Endothelial cell (in vitro differentiated cells): ENCODE measurements at regions not wholly inside any gene's neighbourhood (a gene's known extent, or its start where the extent isn't known, plus 50 kb on each side); places are given as distances from the start of the nearest gene placed in this dataset.

Experiments used
- DNase-seq: peaks from one replicate; pipeline ENCODE4 v3.0.0; 2021; ENCODE audit warnings: low spot score
- H3K27ac Mint-ChIP-seq: one replicate; pipeline ENCODE4 v1.8.0; 2021; ENCODE audit warnings: mixed read lengths, inconsistent platforms; ENCODE audit not compliant: unreplicated experiment
- H3K27me3 Mint-ChIP-seq: one replicate; pipeline ENCODE4 v1.8.0; 2021; ENCODE audit warnings: mild to moderate bottlenecking, moderate library complexity, mixed read lengths, inconsistent platforms; ENCODE audit not compliant: unreplicated experiment
- H3K36me3 Mint-ChIP-seq: one replicate; pipeline ENCODE4 v1.8.0; 2021; ENCODE audit warnings: mild to moderate bottlenecking, low read depth, mixed read lengths, inconsistent platforms; ENCODE audit not compliant: unreplicated experiment
- H3K4me1 Mint-ChIP-seq: one replicate; pipeline ENCODE4 v1.8.0; 2021; ENCODE audit warnings: mild to moderate bottlenecking, mixed read lengths, inconsistent platforms; ENCODE audit not compliant: unreplicated experiment
- H3K4me3 Mint-ChIP-seq: one replicate; pipeline ENCODE4 v1.8.0; 2021; ENCODE audit warnings: mild to moderate bottlenecking, mixed read lengths, inconsistent platforms; ENCODE audit not compliant: unreplicated experiment
- H3K9me3 Mint-ChIP-seq: one replicate; pipeline ENCODE4 v1.8.0; 2021; ENCODE audit warnings: mixed read lengths, inconsistent platforms; ENCODE audit not compliant: unreplicated experiment
- TF ChIP-seq, protein P1 (sequence below): fragments of 200-600 bp; sonication (generic); IDR thresholded peaks from one replicate; pipeline ENCODE4 v1.5.0; 2021; ENCODE audit warnings: antibody characterized with exemption; ENCODE audit not compliant: unreplicated experiment

DNA sequence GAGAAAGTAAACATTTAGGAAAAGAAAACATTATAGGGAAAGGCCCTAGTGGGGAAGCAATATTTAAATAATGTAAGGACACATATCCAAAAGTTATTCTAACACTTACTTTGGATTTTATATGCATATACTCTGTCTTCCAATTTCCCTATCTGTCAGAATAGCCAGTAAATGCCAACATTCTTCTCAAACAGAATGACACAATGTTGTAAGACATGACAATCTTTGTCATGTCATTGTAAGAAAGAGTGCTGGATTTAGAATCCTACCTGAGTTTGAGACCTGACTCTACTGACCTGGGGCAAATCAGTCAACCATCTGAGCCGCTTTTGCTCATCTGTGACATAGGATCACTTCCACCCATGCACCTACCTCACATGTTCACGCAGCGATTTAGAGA, 198.3 kb downstream of the PHLDA1 start:
- Mint-ChIP-seq H3K4me3 (no peak overlapping the region), H3K27me3 (no peaks in the 10 kb centered on the region), H3K4me1 (peaks cover 12% of the 10 kb centered on the region), H3K36me3 (no peaks in the 10 kb centered on the region), H3K9me3 (no peaks in the 10 kb centered on the region), H3K27ac (no peak overlapping the region)
- TF ChIP-seq, protein P1, sequence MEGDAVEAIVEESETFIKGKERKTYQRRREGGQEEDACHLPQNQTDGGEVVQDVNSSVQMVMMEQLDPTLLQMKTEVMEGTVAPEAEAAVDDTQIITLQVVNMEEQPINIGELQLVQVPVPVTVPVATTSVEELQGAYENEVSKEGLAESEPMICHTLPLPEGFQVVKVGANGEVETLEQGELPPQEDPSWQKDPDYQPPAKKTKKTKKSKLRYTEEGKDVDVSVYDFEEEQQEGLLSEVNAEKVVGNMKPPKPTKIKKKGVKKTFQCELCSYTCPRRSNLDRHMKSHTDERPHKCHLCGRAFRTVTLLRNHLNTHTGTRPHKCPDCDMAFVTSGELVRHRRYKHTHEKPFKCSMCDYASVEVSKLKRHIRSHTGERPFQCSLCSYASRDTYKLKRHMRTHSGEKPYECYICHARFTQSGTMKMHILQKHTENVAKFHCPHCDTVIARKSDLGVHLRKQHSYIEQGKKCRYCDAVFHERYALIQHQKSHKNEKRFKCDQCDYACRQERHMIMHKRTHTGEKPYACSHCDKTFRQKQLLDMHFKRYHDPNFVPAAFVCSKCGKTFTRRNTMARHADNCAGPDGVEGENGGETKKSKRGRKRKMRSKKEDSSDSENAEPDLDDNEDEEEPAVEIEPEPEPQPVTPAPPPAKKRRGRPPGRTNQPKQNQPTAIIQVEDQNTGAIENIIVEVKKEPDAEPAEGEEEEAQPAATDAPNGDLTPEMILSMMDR, result no peak
- no peak for DNase-seq

- TF ChIP-seq, protein P1, result no peak
- Mint-ChIP-seq H3K4me3 (no peak overlapping the region), H3K27ac (no peak overlapping the region), H3K9me3 (no peaks in the 10 kb centered on the region), H3K27me3 (no peaks in the 10 kb centered on the region), H3K36me3 (no peaks in the 10 kb centered on the region), H3K4me1 (peaks cover 12% of the 10 kb centered on the region)
- DNase-seq, result no peak
Measured at GRCh38 chr12:75831402-75831801, 200.2 kb downstream of the PHLDA1 start.

- H3K4me3 Mint-ChIP-seq, result no peak overlapping the region
- H3K4me1 Mint-ChIP-seq, result peaks cover 2% of the 10 kb centered on the region
- H3K27me3 Mint-ChIP-seq, result no peaks in the 10 kb centered on the region
- H3K36me3 Mint-ChIP-seq, result no peaks in the 10 kb centered on the region
- TF ChIP-seq, protein P1, result no peak
- DNase-seq, result no peak
- H3K9me3 Mint-ChIP-seq, result no peaks in the 10 kb centered on the region
- H3K27ac Mint-ChIP-seq, result no peak overlapping the region
Measured at GRCh38 chr12:75827061-75827460, 204.5 kb downstream of the PHLDA1 start.

GRCh38 chr12:75825686-75826085, 205.9 kb downstream of the PHLDA1 start:
- Mint-ChIP-seq H3K9me3 (no peaks in the 10 kb centered on the region), H3K27me3 (no peaks in the 10 kb centered on the region), H3K36me3 (no peaks in the 10 kb centered on the region), H3K27ac (no peak overlapping the region), H3K4me1 (no peaks in the 10 kb centered on the region), H3K4me3 (no peak overlapping the region)
- no peak for DNase-seq
- TF ChIP-seq, protein P1, result no peak

GRCh38 chr12:75823475-75823874, 208.1 kb downstream of the PHLDA1 start:
- DNase-seq, result no peak
- Mint-ChIP-seq H3K9me3 (no peaks in the 10 kb centered on the region), H3K4me1 (no peaks in the 10 kb centered on the region), H3K36me3 (no peaks in the 10 kb centered on the region), H3K27me3 (no peaks in the 10 kb centered on the region), H3K4me3 (no peak overlapping the region), H3K27ac (no peak overlapping the region)
- TF ChIP-seq, protein P1, result no peak
